Adipocyte (in vitro differentiated cells): ENCODE measurements at regions not wholly inside any gene's neighbourhood (a gene's known extent, or its start where the extent isn't known, plus 50 kb on each side); places are given as distances from the start of the nearest gene placed in this dataset.
"Not testable (repeated sequence)": the region's sequence is repeated elsewhere in the genome, so short reads cannot be mapped to it uniquely, and the experiment has no call there.

Experiments
- DNase-seq: peaks from one replicate; pipeline ENCODE4 v3.0.0-alpha.2; 2015; ENCODE audit warnings: low read depth
- H3K27me3 ChIP-seq: replicated peaks from 2 replicates; pipeline ENCODE4 v1.7.0; 2013; ENCODE audit warnings: mild to moderate bottlenecking, low read length, moderate library complexity; ENCODE audit not compliant: control insufficient read depth, insufficient read depth
- H3K36me3 ChIP-seq: 2 replicates; pipeline ENCODE4 v1.7.0; 2013; ENCODE audit warnings: low read length, mild to moderate bottlenecking, moderate library complexity; ENCODE audit not compliant: control insufficient read depth, insufficient read depth, severe bottlenecking
- H3K4me1 ChIP-seq: 2 replicates; pipeline ENCODE4 v1.7.0; 2013; ENCODE audit warnings: mild to moderate bottlenecking, low read length, moderate library complexity; ENCODE audit not compliant: control insufficient read depth, insufficient read depth
- H3K4me3 ChIP-seq: 2 replicates; pipeline ENCODE4 v1.7.0; 2013; ENCODE audit warnings: mild to moderate bottlenecking, low read length, moderate library complexity
- H3K9ac ChIP-seq: 2 replicates; pipeline ENCODE4 v1.7.0; 2013; ENCODE audit warnings: mild to moderate bottlenecking, low read length, moderate library complexity
- H3K9me3 ChIP-seq: 2 replicates; pipeline ENCODE4 v1.7.0; 2013; ENCODE audit warnings: mild to moderate bottlenecking, low read length, moderate library complexity; ENCODE audit not compliant: control insufficient read depth

DNA sequence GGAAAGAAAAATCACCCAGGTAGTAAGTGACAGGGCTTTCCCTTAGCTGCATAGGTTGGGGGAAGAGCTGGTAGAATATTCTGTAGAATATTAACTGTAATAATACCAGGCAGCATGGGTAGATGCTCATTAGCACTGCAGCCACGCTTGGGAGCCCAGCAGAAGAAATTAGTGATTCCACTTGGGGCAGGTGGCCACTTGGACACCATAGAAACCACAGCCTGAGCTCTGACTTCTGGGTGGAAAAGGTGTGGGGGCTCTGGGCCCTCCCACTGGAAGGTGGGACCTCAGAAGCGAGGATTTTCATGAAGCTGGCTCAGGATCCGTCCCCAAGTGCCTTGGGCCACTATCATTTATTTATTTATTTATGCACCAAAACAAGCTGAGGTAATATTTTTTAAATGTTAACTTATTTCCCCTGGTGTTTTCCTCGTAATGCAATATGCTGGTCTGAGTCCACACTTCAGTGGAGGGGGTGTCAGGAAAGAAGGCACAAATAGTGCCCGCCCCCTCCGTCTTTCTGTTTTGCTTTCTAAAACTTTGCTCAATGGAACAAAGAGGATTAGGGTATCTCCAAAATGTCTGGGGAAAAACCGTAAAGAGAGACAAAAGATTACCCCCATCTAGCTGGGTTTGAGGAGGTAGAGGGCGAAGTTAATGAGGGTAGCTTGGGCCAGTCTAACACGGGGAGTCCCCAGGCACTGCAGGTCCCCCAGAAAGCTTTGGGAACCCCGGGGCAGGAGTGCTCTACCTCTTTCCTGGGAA lies 75.2 kb upstream of the GADD45A start:
- H3K36me3 ChIP-seq: no peaks in the 10 kb centered on the region
- H3K9ac ChIP-seq: no peak overlapping the region
- no peaks in the 10 kb centered on the region for H3K27me3 ChIP-seq
- DNase-seq: no peak
- no peak overlapping the region for H3K4me3 ChIP-seq
- H3K9me3 ChIP-seq: no peaks in the 10 kb centered on the region
- peaks cover 23% of the 10 kb centered on the region for H3K4me1 ChIP-seq

DNA sequence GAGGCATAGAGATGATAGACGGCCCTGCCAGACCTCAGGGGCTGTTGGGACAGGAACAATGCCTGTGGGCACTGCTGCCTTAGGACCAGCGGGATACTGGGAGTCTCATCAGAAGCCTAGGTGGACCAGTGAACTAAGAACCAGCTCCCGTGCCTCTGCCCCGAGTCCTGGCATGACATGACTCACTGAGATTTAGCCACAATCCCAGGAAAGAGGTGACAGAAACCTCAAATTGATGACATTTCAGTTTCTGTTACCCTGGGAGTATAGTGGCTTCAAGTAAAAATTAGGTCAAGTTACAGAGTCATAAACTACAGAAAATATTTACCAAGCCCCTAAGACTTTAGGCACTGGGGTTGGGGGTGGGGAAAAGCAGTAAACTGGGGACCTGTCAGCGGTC lies 74.6 kb upstream of the GADD45A start:
- no peak for DNase-seq
- H3K9me3 ChIP-seq: no peaks in the 10 kb centered on the region
- no peak overlapping the region for H3K4me3 ChIP-seq
- H3K9ac ChIP-seq: no peak overlapping the region
- no peaks in the 10 kb centered on the region for H3K36me3 ChIP-seq
- H3K27me3 ChIP-seq: no peaks in the 10 kb centered on the region
- peaks cover 28% of the 10 kb centered on the region for H3K4me1 ChIP-seq

DNA sequence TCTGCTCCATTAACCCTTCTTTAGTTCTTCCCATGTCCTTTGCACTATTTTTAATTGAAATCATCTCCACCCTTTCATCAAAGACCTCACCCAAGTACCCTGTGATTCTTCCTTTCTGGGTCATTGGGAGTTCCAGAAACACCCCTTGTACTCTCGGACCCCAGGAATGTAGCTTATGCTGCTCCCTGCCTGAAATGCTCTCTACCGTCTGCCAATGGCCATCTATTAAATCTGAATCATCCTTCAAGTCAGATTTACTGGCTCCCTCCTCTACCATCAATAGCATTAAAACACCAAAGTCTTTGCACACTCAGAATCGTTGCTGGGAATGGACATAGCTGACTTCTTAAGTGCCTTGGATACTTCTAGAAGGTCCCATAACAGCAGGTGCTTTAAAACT lies 73.2 kb upstream of the GADD45A start:
- Histone ChIP-seq H3K27me3 (no peaks in the 10 kb centered on the region), H3K4me3 (no peak overlapping the region), H3K36me3 (no peaks in the 10 kb centered on the region), H3K4me1 (peaks cover 34% of the 10 kb centered on the region), H3K9me3 (no peaks in the 10 kb centered on the region), H3K9ac (no peak overlapping the region)
- no peak for DNase-seq

DNA sequence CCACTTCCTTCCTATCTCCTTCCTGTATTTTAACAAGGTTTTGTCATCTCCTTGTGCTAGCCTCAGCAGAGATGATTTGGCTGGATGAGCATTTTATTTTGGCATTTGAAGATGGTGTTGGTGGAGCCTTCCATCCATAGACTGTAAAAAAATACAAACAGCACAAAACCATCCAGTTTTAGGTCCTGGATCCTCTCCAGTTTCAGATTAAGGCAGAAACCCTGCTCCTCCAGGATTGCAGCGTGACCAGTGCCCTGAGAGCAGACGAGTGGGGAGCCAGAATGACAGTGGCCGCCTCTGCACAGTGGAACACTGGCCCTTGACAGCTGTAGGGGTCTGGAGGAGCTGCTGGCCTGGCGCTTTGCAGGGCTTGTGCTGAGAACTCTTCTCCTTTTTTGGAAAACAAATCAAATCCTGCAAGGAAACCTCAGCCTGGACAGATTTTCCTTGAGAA lies 72.2 kb upstream of the GADD45A start:
- H3K27me3 ChIP-seq: no peaks in the 10 kb centered on the region
- peaks cover 35% of the 10 kb centered on the region for H3K4me1 ChIP-seq

DNA sequence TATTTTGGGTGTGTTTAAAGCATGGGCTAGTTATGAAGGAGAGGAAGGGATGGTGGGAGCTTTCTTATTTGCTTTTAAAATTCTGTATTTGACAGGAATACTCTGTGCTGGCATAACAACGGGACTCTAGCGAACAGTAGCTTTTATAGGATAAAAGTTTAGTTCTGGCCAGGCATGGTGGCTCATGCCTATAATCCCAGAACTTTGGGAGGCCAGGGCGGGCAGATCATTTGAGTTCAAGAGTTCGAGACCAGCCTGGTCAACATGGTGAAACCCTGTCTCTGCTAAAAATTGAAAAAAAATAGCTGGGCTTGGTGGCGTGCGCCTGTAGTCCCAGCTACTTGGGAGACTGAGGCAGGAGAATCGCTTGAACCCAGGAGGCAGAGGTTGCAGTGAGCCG lies 71.5 kb upstream of the GADD45A start:
- DNase-seq, H3K9ac ChIP-seq, H3K4me3 ChIP-seq, H3K27me3 ChIP-seq, H3K9me3 ChIP-seq, H3K36me3 ChIP-seq: not testable (repeated sequence)
- peaks cover 41% of the 10 kb centered on the region for H3K4me1 ChIP-seq

More for the DNA sequence above, 72.2 kb upstream of the GADD45A start:
- no peaks in the 10 kb centered on the region for H3K36me3 ChIP-seq
- H3K4me3 ChIP-seq: no peak overlapping the region
- no peak overlapping the region for H3K9ac ChIP-seq
- DNase-seq: no peak
- no peaks in the 10 kb centered on the region for H3K9me3 ChIP-seq

DNA sequence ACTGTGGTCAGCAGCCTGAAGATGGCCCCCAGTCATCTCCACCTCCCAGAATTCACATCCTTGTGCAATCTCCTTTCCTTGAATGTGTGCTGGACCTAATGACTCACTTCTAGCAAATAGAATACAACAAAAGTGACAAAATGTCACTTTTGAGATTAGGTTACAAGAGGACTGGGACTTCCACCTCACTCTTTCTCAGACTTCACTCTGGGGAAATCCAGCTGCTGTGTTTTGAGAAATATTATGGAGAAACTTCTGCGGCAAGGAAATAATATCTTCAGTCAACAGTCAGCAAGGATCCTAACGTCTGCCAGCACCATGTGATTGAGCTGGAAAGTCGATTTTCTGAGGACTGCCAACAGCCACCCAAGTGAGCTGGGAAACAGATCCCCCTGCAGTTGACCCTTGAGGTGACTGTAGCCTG lies 70.5 kb upstream of the GADD45A start:
- H3K27me3 ChIP-seq: no peaks in the 10 kb centered on the region
- H3K9ac ChIP-seq: no peak overlapping the region
- no peaks in the 10 kb centered on the region for H3K9me3 ChIP-seq
- no peak overlapping the region for H3K4me3 ChIP-seq
- no peaks in the 10 kb centered on the region for H3K36me3 ChIP-seq
- H3K4me1 ChIP-seq: peaks cover 51% of the 10 kb centered on the region
- peak; percentile 43 for DNase-seq

DNA sequence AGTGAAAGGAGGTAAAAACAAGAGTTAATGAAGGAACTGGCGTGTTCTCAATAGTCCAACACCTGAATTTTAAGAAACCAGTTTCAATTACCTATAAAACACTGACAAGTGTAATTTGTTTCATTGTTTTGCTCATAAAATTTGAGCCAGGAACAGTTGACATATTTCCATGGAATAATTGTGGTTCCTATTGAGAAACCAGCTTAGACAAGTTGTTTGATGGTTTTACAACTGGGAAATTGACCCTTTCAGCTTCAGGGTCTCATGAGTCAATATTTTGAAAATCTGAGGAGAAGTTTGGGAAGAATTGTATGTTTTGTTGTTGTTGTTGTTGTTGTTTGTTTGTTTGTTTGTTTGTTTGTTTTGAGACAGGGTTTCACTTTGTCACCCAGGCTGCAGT lies 69.1 kb upstream of the GADD45A start:
- H3K36me3 ChIP-seq: no peaks in the 10 kb centered on the region
- no peaks in the 10 kb centered on the region for H3K27me3 ChIP-seq
- no peak for DNase-seq
- peaks cover 53% of the 10 kb centered on the region for H3K4me1 ChIP-seq
- no peak overlapping the region for H3K9ac ChIP-seq
- no peak overlapping the region for H3K4me3 ChIP-seq
- H3K9me3 ChIP-seq: no peaks in the 10 kb centered on the region

DNA sequence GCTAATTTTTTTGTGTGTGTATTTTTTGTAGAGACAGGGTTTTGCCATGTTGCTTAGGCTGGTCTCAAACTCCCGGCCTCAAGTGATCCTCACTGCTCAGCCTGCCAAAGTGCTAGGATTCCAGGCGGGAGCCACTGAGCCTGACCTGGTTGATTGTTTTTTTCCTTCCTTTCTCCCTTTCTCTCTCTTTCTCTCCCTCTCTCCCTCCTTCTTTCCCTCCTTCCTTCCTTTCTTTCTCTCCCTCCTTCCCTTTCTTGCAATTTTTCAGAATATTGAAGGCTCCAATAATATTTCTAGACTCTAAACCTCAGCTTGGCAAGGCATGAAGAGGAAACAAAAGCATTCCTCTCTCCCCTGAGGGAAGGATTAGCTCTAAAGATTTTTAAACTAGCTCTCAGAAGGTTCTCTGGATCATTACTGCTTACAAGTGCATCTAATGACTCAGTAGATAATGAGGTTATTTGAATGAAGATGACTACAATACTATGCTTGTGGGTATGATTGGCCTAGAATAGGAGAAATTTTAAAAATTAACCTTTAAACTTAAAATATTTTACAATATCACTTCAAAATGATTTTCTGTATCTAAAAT lies 68.5 kb upstream of the GADD45A start:
- H3K9me3 ChIP-seq: no peaks in the 10 kb centered on the region
- peak; percentile 29 for DNase-seq
- H3K4me1 ChIP-seq: peaks cover 53% of the 10 kb centered on the region
- H3K27me3 ChIP-seq: no peaks in the 10 kb centered on the region
- no peak overlapping the region for H3K4me3 ChIP-seq
- H3K36me3 ChIP-seq: no peaks in the 10 kb centered on the region
- H3K9ac ChIP-seq: no peak overlapping the region

DNA sequence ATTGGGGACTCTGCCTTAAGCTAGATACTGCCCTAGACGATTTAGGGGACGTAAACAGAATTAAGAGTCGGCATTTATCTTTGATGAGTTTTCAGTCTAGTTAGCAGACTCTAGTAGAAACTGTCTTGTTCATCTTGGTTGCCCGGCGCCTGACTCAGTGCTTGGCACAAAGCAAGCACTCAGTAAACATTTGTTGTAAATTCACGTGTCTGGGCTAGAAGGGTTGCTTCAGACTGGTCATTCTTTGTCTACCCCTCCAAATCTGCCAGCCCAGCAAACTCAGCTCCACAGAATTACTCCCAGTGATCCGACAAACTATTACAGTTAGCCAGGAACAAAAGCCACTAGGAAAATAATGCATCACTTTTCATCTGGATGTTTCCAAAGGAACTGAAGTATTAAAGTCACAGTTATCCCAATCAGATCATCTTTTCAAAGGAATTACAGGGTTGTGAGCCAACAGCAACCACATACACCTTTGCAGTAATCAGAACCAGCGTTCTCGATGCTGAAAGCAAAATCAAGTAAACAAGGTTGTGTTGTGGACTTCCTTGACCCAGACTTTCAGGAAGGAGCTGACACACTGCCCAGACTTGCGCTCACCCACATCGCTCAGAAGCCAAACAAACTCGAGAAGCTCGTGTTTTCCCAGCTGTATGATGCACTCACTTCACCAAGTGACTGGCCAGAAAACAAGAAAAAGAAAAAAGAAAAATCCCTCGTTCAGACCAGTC lies 66.5 kb upstream of the GADD45A start:
- H3K4me3 ChIP-seq: peak overlapping the region; percentile 43
- H3K27me3 ChIP-seq: no peaks in the 10 kb centered on the region
- peak overlapping the region; percentile 62 for H3K9ac ChIP-seq
- H3K36me3 ChIP-seq: no peaks in the 10 kb centered on the region
- H3K4me1 ChIP-seq: peaks cover 39% of the 10 kb centered on the region
- peak; percentile 90 for DNase-seq
- no peaks in the 10 kb centered on the region for H3K9me3 ChIP-seq

DNA sequence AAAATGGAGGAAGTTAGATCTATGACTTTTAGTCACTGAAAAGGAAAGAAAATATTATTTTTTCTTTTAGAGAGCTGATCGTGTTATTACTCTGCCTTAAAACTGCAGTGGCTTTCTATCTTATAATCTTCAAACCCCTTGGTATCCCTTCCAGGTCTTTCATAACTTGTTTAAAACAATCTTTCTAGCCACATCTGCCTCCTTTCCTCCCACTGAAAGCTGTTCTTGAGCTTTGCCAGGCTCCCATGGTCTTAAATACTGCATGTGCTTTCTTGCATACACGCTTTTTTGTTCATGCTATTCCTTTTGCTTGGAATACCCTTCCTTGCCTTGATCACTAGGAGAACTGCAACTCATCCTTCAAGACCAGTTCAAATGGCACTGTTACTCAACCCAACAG lies 65.9 kb upstream of the GADD45A start:
- H3K4me3 ChIP-seq: peak overlapping the region; percentile 43
- no peaks in the 10 kb centered on the region for H3K9me3 ChIP-seq
- peaks cover 36% of the 10 kb centered on the region for H3K4me1 ChIP-seq
- no peaks in the 10 kb centered on the region for H3K27me3 ChIP-seq
- H3K9ac ChIP-seq: peak overlapping the region; percentile 62
- no peaks in the 10 kb centered on the region for H3K36me3 ChIP-seq
- peak; percentile 48 for DNase-seq

DNA sequence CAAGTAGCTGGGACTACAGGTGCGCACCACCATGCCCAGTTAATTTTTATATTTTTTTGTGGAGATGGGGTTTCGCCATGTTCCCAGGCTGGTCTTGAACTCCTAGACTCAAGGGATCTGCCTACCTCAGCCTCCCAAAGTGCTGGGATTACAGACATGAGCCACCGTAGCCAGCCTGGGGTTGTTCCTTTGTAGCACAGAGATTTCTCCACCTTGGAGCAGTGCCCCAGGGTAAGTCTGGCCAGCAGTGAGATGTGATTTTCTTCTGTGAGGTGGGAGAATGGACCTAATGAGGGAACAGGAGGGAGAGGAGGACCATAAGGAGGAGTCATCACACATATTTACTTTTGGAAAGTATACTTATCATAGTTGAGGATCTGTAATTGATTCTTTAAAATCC lies 61.1 kb upstream of the GADD45A start:
- Histone ChIP-seq H3K9ac (no peak overlapping the region), H3K4me3 (no peak overlapping the region), H3K27me3 (no peaks in the 10 kb centered on the region), H3K36me3 (no peaks in the 10 kb centered on the region), H3K9me3 (no peaks in the 10 kb centered on the region), H3K4me1 (peaks cover 9% of the 10 kb centered on the region)
- no peak for DNase-seq
